GM18873 (cell line): ENCODE measurements at regions not wholly inside any gene's neighbourhood (a gene's known extent, or its start where the extent isn't known, plus 50 kb on each side); places are given as distances from the start of the nearest gene placed in this dataset.

Experiments used
- ATAC-seq: cut with Tn5 transposase; IDR thresholded peaks from one replicate; pipeline ENCODE4 v1.9.1; 2021; ENCODE audit warnings: mild to moderate bottlenecking, moderate library complexity, moderate number of reproducible peaks; ENCODE audit not compliant: unreplicated experiment, low FRiP score

DNA sequence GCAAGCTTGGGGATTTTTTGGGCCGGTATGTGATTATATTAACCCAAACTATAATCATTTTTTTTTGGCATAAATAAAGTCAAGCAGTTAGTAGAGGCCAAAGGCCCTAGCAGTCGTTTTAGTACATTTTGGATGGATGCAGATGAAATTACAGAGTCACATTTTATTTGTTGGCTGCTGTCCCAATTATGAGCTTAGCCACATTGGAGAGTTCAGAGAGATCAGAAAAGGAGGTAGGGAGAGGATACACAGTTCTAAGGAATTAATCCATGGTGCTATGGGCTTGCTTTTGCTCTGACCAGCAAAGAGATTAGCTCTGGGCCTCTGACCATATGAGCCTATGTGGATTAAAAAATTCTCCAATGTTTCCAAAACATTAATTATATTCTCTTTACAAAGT is 395.1 kb downstream of the RAPGEF2 start:
- no peak for ATAC-seq

DNA sequence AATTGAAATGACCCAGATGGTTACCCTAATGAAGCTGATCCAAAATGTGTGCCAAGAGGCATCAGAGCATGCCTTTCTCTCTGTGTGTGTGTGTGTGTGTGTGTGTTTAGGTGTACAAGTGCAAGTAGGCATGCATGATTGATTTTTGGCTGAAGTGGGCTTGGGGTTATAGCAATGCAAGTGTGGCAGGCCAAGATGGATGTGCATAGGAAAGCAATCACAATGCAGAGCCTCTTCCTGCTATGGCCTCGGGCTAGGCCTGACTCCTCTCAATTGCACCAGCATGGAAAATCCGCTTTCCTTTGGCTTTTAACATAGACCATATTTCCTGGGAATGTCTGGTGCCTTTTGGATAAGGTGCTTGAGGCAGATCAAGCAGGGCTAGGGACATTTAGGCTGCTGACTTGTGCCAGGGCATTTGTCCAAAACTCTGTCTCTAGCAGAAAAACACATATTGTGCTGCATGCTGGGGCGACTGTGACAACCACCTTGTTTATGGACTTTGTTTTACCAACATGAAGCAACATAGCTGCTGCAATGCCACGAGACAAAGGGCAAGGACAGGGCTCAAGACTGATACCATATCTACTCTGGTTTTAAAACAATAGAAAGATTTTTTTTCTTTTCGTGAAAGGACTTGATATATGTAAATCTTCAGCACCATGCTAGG is 395.7 kb downstream of the RAPGEF2 start:
- no peak for ATAC-seq

GRCh38 chr4:159500861-159501260 is 398.0 kb downstream of the RAPGEF2 start:
- ATAC-seq: no peak

DNA sequence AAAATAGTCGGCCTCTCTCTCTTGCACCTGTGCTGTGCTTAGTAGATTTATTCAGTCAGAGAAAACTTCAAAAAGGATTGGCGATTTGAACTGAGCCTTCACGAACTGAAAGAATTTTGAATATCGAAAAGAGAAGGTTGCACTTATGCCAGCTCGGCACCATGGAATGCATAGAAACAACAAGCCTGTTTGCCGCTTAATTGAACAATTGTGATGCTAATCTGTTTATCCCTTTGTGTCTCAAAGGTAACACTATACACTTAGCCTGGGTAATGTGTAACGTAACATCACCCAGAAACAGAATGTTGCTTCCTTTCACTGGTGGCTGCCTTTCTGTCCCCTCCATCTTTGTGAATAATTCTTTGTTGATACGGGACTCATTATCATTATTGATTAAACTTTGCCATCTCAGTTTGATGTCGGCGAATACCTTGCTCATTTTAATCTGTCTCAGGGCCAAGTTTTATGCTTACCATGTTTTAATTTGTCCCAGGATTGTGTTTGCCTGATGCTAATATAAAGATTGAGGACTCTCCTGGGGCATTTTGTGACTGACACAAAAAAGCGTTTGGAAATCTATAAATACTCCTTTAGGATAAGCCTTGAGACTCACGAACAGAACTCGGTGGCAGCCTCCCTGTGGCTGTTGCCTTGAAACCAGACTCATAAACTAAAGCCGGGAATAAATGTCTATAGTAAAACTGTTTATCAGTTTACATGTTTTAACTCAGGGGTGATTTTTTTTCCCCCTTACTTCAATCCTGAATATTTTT is 400.5 kb downstream of the RAPGEF2 start:
- ATAC-seq: no peak

GRCh38 chr4:159504684-159505083 is 401.8 kb downstream of the RAPGEF2 start:
- no peak for ATAC-seq

GRCh38 chr4:159505266-159505975 is 402.5 kb downstream of the RAPGEF2 start:
- no peak for ATAC-seq

DNA sequence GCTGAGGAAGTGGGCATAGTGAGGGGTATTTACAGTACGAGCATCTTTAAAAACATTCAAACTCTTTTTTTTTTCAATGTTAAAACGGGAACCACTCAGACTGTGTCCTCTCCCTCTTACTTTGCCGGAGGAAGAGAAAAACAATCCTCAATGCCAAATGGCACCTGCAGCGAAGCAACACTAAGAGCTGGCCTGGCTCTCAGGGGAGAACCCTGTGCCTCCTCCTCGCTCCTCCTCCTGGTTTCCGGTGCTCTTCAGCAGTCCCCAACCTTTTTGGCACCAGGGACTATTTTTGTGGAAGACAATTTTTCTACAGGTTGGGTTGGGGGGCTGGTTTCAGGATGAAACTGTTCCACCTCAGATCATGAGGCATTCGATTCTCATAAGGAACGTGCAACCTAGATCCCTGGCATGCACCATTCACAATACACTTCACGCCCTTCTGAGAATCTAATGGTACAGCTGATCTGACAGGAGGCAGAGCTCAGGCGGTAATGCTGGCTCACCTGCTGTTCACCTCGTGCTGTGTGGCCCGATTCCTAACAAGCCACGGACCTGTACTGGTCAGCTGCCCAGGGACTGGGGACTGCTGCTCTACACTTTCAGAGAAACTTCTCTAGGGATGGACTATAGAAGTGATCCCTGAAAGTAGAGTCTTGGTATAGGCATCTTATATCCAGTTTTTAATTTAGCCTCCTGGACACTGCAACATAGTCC is 404.1 kb downstream of the RAPGEF2 start:
- no peak for ATAC-seq

DNA sequence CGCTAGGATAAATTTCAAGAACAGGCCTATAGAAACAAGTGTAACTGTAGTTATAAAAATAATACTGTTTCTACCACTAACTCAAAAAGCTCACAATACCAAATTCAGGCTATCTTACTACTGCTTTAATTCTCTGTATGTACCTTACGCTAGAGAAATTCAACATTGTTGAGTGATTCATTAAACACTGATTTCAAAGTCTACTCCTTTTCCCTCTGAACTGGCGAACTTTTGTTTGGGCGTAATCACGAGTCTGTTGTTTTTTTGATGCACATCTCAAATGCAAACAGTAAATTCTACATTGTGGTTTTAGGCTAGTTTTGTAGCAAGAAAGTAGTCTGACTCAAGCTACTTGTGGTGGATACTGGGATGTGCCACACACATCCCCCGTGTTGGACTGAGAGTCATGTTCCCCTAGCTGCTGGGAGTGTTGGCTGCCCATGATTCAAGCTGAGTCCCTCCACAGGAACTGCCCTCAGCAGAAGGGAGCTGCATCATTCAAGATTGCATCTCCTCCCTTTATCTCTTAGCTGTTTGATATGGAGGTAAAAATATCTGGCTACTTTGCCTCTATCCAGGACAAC is 406.1 kb downstream of the RAPGEF2 start:
- ATAC-seq: no peak

DNA sequence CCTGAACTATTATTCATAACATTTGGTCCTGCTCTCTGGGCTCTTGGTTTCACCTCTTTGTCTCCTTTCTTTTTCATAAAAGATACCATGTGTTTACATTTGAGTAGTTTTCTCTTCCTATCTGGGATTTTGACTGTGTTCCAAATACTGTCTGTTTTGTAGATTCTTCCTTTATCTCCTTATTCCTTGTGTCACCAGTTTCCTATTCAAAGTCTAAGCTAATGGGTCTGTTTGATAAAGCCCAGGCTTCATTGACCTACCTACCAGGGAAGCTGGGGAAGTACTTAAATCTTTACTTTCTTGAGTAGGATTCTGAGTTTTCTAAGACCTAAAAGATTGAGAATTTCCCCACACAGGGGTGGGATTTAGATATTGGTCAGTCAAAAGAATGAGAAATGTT is 409.5 kb downstream of the RAPGEF2 start:
- no peak for ATAC-seq

GRCh38 chr4:159515314-159516025 is 412.6 kb downstream of the RAPGEF2 start:
- no peak for ATAC-seq

DNA sequence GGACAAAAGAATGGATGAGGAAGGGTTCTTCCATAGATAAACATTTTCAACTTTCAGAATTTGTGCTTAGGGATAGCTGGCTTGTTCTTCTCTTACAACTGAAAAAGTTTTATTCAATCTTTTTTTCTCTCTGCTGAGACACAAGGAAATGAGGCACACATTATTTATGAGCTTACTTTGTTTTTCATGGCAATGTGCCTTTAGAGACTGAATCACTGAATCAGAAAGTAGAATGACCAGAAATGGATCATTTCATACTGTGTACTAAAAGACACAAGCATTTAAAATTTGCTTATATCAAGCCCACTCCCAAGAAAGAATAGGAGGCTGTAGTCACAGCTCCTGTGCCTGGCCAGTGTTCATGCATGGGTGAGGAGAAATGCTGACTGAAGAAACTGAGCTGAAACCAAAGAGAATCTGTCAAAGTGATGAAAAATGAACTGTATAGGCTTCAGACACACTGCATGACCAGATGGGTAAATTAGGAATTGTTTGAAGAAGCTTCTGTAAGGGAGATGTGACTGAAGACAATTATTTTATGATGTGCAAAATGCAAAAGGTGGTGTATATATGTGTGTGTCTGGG is 413.8 kb downstream of the RAPGEF2 start:
- no peak for ATAC-seq

DNA sequence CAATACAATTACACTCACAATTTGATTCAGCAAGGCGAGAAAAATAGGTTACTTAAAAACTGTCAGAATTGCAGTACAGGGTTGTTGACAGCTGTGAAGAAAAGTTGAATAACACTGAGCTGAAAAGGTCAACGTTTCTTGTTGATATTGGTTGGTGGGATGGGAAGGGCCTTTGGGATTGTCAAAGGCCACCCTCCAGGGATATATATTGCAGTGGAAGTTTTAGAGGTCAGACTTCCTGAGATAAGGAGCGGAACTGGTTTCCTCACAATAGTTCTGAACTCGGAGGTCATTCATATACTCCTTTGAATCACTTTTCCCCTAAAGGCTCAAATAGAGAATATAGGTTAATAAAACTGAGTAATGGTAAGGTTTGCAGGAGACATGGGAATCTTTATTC is 417.2 kb downstream of the RAPGEF2 start:
- ATAC-seq: no peak

GRCh38 chr4:159526172-159526571 is 423.3 kb downstream of the RAPGEF2 start:
- ATAC-seq: no peak

- no peak for ATAC-seq
Observed at GRCh38 chr4:159534655-159535054, 431.8 kb downstream of the RAPGEF2 start.

DNA sequence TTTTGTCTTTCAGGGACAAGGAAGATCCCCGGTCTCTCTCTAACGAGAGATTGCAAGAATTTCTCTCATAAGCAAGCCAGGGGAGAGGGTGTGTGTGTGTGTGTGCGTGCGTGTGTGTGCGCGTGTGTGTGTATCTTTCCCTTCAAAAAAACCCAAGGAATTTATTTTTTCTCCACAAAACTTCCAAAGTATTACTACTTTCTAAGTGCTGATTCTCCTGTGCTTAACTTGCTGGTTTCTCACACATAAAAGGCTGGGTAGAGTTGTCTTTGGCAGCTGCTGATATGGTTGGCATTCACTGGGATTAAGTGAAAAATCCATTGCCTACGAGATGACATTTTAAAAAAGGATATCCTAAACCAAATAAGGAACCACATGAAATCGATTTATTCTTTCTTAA is 435.7 kb downstream of the RAPGEF2 start:
- no peak for ATAC-seq

DNA sequence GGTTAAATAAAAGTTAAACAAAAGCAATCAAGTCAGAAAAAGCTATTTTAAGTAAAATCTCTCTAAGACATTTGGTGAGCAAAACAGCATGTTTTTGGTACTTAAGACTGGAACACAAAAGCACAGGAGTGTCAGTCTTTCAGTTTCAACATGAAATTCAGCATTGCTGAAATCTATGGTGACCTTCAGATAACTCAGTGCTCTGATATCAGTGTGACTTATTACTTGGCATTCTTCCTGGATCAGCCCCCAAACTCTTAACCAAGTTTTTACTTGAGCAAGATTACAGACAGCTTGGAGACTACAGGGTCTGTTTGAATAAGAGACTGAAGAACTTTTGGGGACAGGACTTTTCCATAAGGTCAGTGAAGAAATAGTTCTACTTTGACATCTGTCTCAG is 437.2 kb downstream of the RAPGEF2 start:
- no peak for ATAC-seq

DNA sequence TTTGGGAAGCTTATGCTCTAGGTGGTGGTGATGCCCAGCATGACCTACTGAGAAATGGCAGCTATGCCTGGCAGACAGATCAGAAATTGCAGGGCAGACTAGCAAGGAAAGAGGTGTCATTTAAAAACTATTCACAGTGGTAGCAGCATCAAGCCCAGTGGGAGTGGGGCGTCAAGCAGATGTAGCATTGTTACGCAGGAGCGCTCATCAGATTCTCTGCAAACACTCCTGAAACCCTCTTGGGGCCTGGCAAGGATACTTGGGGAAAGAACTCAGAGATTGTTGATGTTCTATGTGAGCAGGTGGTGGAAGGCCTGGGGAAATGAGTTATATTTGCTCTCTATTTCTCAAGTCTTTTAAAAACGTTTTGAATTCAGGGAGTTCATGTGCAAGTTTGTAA is 437.6 kb downstream of the RAPGEF2 start:
- ATAC-seq: no peak

DNA sequence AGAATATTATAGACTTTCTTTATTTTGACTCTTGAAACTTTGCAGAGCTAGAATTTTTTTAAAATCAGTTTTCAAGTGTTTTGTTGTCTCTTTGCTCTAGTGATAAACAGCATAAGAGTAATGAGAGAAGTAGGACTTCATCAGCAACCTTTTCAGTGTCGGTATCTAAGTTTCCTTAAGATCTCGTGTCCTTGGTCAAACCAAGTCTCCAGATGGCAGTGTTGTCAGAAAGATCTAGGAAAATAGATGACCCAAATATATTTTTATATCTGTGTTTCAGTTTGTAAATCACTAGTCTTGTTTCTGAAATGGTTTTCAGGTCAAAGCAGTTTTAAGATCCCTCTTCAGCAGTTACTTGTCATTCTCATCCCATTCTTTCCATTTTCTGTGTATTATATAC is 438.3 kb downstream of the RAPGEF2 start:
- ATAC-seq: no peak

- no peak for ATAC-seq
Observed at GRCh38 chr4:159542296-159542695, 439.4 kb downstream of the RAPGEF2 start.

DNA sequence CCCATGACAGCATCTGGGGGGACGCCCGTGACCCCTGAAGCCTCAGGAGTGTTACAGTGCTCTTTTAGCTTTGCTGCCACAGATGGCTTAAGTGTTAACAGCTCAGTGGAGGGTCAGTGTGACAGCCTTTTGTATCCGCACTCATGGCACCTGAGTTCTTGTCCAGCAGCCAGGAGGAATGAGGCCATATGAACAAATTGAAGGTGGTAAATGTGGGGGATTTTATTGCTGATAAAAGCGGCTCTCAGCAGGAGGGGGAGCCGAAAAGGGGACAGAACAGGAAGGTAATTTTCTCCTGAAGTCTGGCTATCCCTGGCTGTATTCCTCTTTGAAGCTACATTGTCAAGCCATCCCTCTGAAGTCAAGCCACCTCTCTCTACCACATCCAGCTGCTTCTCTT is 441.0 kb downstream of the RAPGEF2 start:
- no peak for ATAC-seq
